ENCODE measurements at regions not wholly inside any gene's neighbourhood (a gene's known extent, or its start where the extent isn't known, plus 50 kb on each side); places are given as distances from the start of the nearest gene placed in this dataset.

DNA sequence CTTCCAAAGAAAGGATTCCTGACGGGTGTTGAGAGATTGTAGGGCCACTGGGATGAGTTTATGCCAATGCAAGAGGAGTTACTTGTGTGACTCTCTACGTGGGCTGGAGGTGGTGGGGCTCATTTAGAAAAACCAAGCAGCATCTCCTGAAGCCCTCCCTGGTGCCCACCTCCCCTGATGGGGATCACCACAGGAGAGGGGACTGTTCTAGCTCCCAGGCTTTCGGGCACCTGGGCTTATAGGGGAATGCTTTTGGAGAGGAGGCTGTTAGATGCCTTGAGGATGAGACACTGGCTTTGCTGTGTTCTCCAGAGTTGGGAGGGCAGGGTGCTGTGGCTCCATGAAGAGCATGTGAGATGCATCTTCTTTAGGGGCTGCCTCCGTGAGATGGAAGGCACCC lies 65.0 kb downstream of the IRX1 start:
- no peaks in the 10 kb centered on the region for H3K27me3 Mint-ChIP-seq
- ChIA-PET CTCF (no interaction called here), POLR2A (no interaction called here)
- TF ChIP-seq, protein P1, sequence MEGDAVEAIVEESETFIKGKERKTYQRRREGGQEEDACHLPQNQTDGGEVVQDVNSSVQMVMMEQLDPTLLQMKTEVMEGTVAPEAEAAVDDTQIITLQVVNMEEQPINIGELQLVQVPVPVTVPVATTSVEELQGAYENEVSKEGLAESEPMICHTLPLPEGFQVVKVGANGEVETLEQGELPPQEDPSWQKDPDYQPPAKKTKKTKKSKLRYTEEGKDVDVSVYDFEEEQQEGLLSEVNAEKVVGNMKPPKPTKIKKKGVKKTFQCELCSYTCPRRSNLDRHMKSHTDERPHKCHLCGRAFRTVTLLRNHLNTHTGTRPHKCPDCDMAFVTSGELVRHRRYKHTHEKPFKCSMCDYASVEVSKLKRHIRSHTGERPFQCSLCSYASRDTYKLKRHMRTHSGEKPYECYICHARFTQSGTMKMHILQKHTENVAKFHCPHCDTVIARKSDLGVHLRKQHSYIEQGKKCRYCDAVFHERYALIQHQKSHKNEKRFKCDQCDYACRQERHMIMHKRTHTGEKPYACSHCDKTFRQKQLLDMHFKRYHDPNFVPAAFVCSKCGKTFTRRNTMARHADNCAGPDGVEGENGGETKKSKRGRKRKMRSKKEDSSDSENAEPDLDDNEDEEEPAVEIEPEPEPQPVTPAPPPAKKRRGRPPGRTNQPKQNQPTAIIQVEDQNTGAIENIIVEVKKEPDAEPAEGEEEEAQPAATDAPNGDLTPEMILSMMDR (IDR thresholded peaks at IDR 0.05) = no peak
- no peaks in the 10 kb centered on the region for H3K4me1 Mint-ChIP-seq
- ATAC-seq (ENCODE audit: low read depth) (no peak), DNase-seq (no peak)
- no peak overlapping the region for H3K4me3 Mint-ChIP-seq
- H3K36me3 Mint-ChIP-seq (ENCODE audit: low read depth) = no peaks in the 10 kb centered on the region
- no peak overlapping the region for H3K27ac Mint-ChIP-seq
- peaks cover 3% of the 10 kb centered on the region for H3K9me3 Mint-ChIP-seq
- intact Hi-C loops (cut with micrococcal nuclease) = no loop called here

- TF ChIP-seq, protein P1 (IDR thresholded peaks at IDR 0.05) = no peak
- H3K9me3 Mint-ChIP-seq = peaks cover 7% of the 10 kb centered on the region
- ATAC-seq (ENCODE audit: low read depth) = no peak
Measured at GRCh38 chr5:3661755-3662296, 66.2 kb downstream of the IRX1 start.

DNA sequence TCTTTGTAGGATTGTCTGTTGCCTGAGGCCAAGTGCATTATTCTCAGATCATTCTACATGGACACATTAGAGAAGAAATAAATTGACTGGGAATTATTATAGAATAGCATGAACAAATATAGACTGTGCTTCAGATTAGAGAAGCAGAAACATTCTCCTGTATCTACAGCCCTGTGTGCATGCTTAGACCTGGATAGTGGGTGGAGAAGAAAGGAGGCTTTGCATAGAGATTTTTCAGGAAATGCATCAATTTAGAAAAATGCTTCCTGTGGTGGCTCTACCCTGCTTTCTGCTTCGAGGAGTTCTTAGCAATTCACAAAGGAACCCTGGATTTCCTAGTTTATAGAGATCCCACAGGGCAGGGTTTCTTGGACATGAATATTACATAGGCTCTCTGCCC lies 66.7 kb downstream of the IRX1 start:
- TF ChIP-seq, protein P1 (IDR thresholded peaks at IDR 0.05) = no peak
- Mint-ChIP-seq H3K27ac (no peak overlapping the region), H3K4me3 (no peak overlapping the region), H3K9me3 (peaks cover 4% of the 10 kb centered on the region), H3K27me3 (no peaks in the 10 kb centered on the region), H3K36me3 (ENCODE audit: low read depth) (no peaks in the 10 kb centered on the region), H3K4me1 (no peaks in the 10 kb centered on the region)
- ChIA-PET POLR2A (no interaction called here), CTCF (no interaction called here)
- DNase-seq = no peak
- intact Hi-C loops (cut with micrococcal nuclease) = no loop called here
- no peak for ATAC-seq (ENCODE audit: low read depth)

More at GRCh38 chr5:3661755-3662296, 66.2 kb downstream of the IRX1 start:
- Mint-ChIP-seq H3K36me3 (ENCODE audit: low read depth) (no peaks in the 10 kb centered on the region), H3K27ac (no peak overlapping the region), H3K27me3 (no peaks in the 10 kb centered on the region), H3K4me1 (no peaks in the 10 kb centered on the region), H3K4me3 (no peak overlapping the region)
- intact Hi-C loops (cut with micrococcal nuclease) = no loop called here
- ChIA-PET POLR2A (no interaction called here), CTCF (no interaction called here)
- no peak for DNase-seq

GRCh38 chr5:3671337-3671736 lies 75.7 kb downstream of the IRX1 start:
- ATAC-seq (ENCODE audit: low read depth) (no peak), DNase-seq (no peak)
- Mint-ChIP-seq H3K4me1 (no peaks in the 10 kb centered on the region), H3K27ac (no peak overlapping the region), H3K36me3 (ENCODE audit: low read depth) (no peaks in the 10 kb centered on the region), H3K27me3 (no peaks in the 10 kb centered on the region), H3K4me3 (no peak overlapping the region), H3K9me3 (peaks cover 4% of the 10 kb centered on the region)
- CTCF ChIA-PET = no interaction called here
- TF ChIP-seq, protein P1 (IDR thresholded peaks at IDR 0.05) = no peak
- intact Hi-C loops (cut with micrococcal nuclease) = no loop called here
- POLR2A ChIA-PET = no interaction called here

DNA sequence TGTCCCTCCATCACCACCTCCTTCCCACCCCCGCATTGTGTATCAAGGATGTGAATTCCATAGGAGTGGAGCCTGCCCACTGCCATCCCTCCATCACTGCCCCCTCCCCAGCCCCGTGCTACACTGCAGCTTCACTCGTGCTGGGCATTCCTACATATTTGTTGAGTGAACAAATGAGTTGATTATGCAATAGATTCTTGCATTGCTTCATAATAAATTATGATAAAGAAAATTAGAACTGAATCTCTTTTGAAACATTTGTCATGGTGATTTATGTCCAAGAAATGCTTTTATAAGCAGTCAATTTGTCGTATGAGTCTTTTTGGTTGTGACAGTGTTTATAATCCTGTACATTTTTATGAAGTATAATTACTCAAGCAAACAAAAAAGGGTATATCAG lies 83.2 kb downstream of the IRX1 start:
- ATAC-seq (ENCODE audit: low read depth) = no peak
- POLR2A ChIA-PET = no interaction called here
- Mint-ChIP-seq H3K9me3 (peaks cover 1% of the 10 kb centered on the region), H3K27ac (no peak overlapping the region), H3K4me1 (no peaks in the 10 kb centered on the region), H3K27me3 (no peaks in the 10 kb centered on the region), H3K36me3 (ENCODE audit: low read depth) (no peaks in the 10 kb centered on the region), H3K4me3 (no peak overlapping the region)
- intact Hi-C loops (cut with micrococcal nuclease) = no loop called here
- no peak for DNase-seq
- TF ChIP-seq, protein P1 (IDR thresholded peaks at IDR 0.05) = no peak
- CTCF ChIA-PET = no interaction called here

Data from activated B cell treated with CpG ODN at 0.5 μM for 24 hours (primary cell).